ENCODE measurements at regions not wholly inside any gene's neighbourhood (a gene's known extent, or its start where the extent isn't known, plus 50 kb on each side); places are given as distances from the start of the nearest gene placed in this dataset.

- TF ChIP-seq POLR2A (IDR thresholded peaks at IDR 0.05): no peak
- no peak for TF ChIP-seq CTCF (IDR thresholded peaks at IDR 0.05)
Observed at GRCh38 chr2:14535156-14535555, 97.4 kb upstream of the LRATD1 start.

All from tibial nerve (tissue), 3 donors.